DND-41 (cell line): ENCODE measurements at regions not wholly inside any gene's neighbourhood (a gene's known extent, or its start where the extent isn't known, plus 50 kb on each side); places are given as distances from the start of the nearest gene placed in this dataset.

Experiments used
- ATAC-seq: fragments of 200-7000 bp; cut with Tn5 transposase; 3 replicates; pipeline ENCODE4 v1.9.1; 2021; ENCODE audit warnings: low read depth; ENCODE audit not compliant: insufficient read depth
- DNase-seq: peaks from one replicate; pipeline ENCODE4 v3.0.0-alpha.2; 2020
- H2AFZ ChIP-seq: 2 replicates; pipeline ENCODE4 v1.6.0; 2012; ENCODE audit warnings: low read depth, low read length
- H3K27ac ChIP-seq: 2 replicates; pipeline ENCODE4 v1.5.1; 2012; ENCODE audit warnings: low read length, inconsistent platforms
- H3K27me3 ChIP-seq: fragments of 200-600 bp; sonication (generic); 2 replicates; pipeline ENCODE4 v1.6.0; 2012; ENCODE audit warnings: low read length, mild to moderate bottlenecking, inconsistent platforms; ENCODE audit not compliant: insufficient read depth, poor library complexity
- H3K36me3 ChIP-seq: 2 replicates; pipeline ENCODE4 v1.5.1; 2012; ENCODE audit warnings: low read length, inconsistent platforms; ENCODE audit not compliant: insufficient read depth
- H3K4me1 ChIP-seq: 2 replicates; pipeline ENCODE4 v1.5.1; 2012; ENCODE audit warnings: mild to moderate bottlenecking, low read length; ENCODE audit not compliant: insufficient read depth
- H3K4me2 ChIP-seq: 2 replicates; pipeline ENCODE4 v1.6.0; 2012; ENCODE audit warnings: mild to moderate bottlenecking, moderate library complexity, low read length, inconsistent platforms; ENCODE audit not compliant: insufficient read depth
- H3K4me3 ChIP-seq, 2 experiments: fragments of 200-600 bp in 1 of 2; shearing (Covaris generic) in 1 of 2; 2 replicates each; pipeline ENCODE4 v1.5.1; 2012 to 2016; ENCODE audit warnings: inconsistent platforms in 2 of 2, low read length in 2 of 2, mild to moderate bottlenecking in 2 of 2, low read depth in 1 of 2, moderate library complexity in 1 of 2
- H3K79me2 ChIP-seq: 2 replicates; pipeline ENCODE4 v1.6.0; 2012; ENCODE audit warnings: low read length, inconsistent platforms; ENCODE audit not compliant: insufficient read depth
- H3K9ac ChIP-seq: 2 replicates; pipeline ENCODE4 v1.6.0; 2012; ENCODE audit warnings: low read depth, mild to moderate bottlenecking, inconsistent platforms, low read length, moderate library complexity
- H3K9me3 ChIP-seq: 2 replicates; pipeline ENCODE4 v1.5.1; 2012; ENCODE audit warnings: low read length, moderate library complexity, mild to moderate bottlenecking, inconsistent platforms; ENCODE audit not compliant: insufficient read depth, severe bottlenecking
- H4K20me1 ChIP-seq: 2 replicates; pipeline ENCODE4 v1.6.0; 2012; ENCODE audit warnings: low read length; ENCODE audit not compliant: insufficient read depth
- CTCF ChIP-seq: IDR thresholded peaks from 2 replicates; pipeline ENCODE4 v1.5.1; 2012; ENCODE audit warnings: borderline replicate concordance, low read length, moderate library complexity, mild to moderate bottlenecking; ENCODE audit not compliant: poor library complexity, severe bottlenecking; ENCODE audit errors: extremely low read depth
- EZH2 ChIP-seq: IDR thresholded peaks from 3 replicates; pipeline ENCODE4 v1.6.1; 2012; ENCODE audit warnings: borderline replicate concordance, low read depth, mild to moderate bottlenecking, moderate library complexity, low read length, inconsistent platforms; ENCODE audit not compliant: severe bottlenecking

- no peaks in the 10 kb centered on the region for H3K27me3 ChIP-seq
- H3K4me3 ChIP-seq: no peak overlapping the region
- DNase-seq (no peak), ATAC-seq (peak; percentile 59; the same call in 2 of the 3 replicates)
- no peak overlapping the region for H2AFZ ChIP-seq
- H3K36me3 ChIP-seq: no peaks in the 10 kb centered on the region
- H3K9ac ChIP-seq: no peak overlapping the region
- no peaks in the 10 kb centered on the region for H3K79me2 ChIP-seq
- TF ChIP-seq EZH2 (no peak), CTCF (no peak)
- H3K9me3 ChIP-seq: no peaks in the 10 kb centered on the region
- H3K27ac ChIP-seq: no peak overlapping the region
- H3K4me1 ChIP-seq: no peaks in the 10 kb centered on the region
- H3K4me2 ChIP-seq: no peak overlapping the region
- H4K20me1 ChIP-seq: no peaks in the 10 kb centered on the region
Observed at GRCh38 chr2:104969564-104969963, 68.3 kb upstream of the MRPS9 start.

- H3K4me2 ChIP-seq: no peak overlapping the region
- no peak overlapping the region for H3K9ac ChIP-seq
- no peaks in the 10 kb centered on the region for H3K9me3 ChIP-seq
- ATAC-seq (no peak), DNase-seq (no peak)
- H3K79me2 ChIP-seq: no peaks in the 10 kb centered on the region
- H3K27me3 ChIP-seq: no peaks in the 10 kb centered on the region
- no peaks in the 10 kb centered on the region for H3K36me3 ChIP-seq
- H3K27ac ChIP-seq: no peak overlapping the region
- H2AFZ ChIP-seq: no peak overlapping the region
- TF ChIP-seq EZH2 (no peak), CTCF (no peak)
- H3K4me1 ChIP-seq: no peaks in the 10 kb centered on the region
- no peak overlapping the region for H3K4me3 ChIP-seq
- no peaks in the 10 kb centered on the region for H4K20me1 ChIP-seq
Observed at GRCh38 chr2:104975371-104975770, 62.5 kb upstream of the MRPS9 start.

DNA sequence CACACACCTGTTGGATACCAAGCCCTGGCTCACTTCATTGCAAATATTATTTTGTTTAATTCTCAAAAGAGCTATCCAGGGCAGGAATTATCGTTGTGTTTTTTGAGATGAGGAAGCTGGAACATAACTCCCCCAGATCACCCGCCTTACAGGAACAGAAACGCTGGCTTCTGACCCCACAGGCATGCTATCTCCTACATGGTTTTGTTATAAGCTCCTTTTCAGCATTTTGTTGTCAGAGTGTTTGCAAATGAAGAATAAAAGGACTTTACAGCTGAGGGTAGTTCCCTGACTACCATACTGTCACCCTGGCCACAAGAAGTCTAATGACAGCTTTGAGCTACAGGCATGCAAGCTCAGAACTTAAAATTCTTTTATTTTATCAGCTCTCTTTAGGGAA, 62.0 kb upstream of the MRPS9 start:
- H3K4me2 ChIP-seq: no peak overlapping the region
- DNase-seq (no peak), ATAC-seq (no peak)
- no peaks in the 10 kb centered on the region for H3K36me3 ChIP-seq
- H2AFZ ChIP-seq: no peak overlapping the region
- H3K4me3 ChIP-seq: no peak overlapping the region
- no peaks in the 10 kb centered on the region for H3K27me3 ChIP-seq
- no peak overlapping the region for H3K9ac ChIP-seq
- no peak overlapping the region for H3K27ac ChIP-seq
- TF ChIP-seq CTCF (no peak), EZH2 (no peak)
- H4K20me1 ChIP-seq: no peaks in the 10 kb centered on the region
- H3K79me2 ChIP-seq: no peaks in the 10 kb centered on the region
- no peaks in the 10 kb centered on the region for H3K9me3 ChIP-seq
- H3K4me1 ChIP-seq: no peaks in the 10 kb centered on the region

DNA sequence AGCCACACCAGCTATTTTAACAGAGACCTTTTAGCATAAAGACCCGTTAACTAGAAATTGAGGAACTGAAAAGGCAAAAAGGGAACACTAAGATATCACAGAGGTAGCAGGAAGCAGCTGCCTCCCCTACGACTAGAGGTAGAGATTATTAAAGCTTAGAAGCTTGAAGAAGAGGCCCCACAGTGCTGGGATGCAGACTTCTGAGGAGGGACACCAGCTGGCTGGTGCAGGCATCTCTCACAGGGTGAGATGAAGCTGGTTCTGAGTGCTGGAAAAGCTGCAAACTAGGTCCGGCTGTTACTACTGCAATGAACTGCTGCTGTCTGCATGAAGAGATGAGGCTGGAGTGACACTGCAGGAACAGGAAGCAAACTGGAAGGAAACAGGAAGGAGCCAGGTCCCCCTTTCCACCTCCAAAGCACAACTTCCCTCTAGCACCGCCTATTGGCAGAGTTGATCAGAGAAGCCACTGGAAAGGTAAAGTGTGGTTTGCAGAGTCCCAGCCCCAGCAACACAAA, 61.2 kb upstream of the MRPS9 start:
- Histone ChIP-seq H2AFZ (peak overlapping the region; percentile 64), H3K79me2 (no peaks in the 10 kb centered on the region), H3K4me1 (no peaks in the 10 kb centered on the region), H3K4me3 (no peak overlapping the region), H3K4me2 (no peak overlapping the region; the same call in 1 of the 2 replicates), H3K27me3 (no peaks in the 10 kb centered on the region), H3K9me3 (no peaks in the 10 kb centered on the region), H3K27ac (no peak overlapping the region), H4K20me1 (no peaks in the 10 kb centered on the region), H3K36me3 (no peaks in the 10 kb centered on the region), H3K9ac (no peak overlapping the region)
- peak; percentile 63 for TF ChIP-seq CTCF
- no peak for TF ChIP-seq EZH2
- ATAC-seq (peak; percentile 82), DNase-seq (peak; percentile 57)
